PC-3 (cell line): ENCODE measurements at regions not wholly inside any gene's neighbourhood (a gene's known extent, or its start where the extent isn't known, plus 50 kb on each side); places are given as distances from the start of the nearest gene placed in this dataset.

Source experiments
- ATAC-seq: fragments of 200-7000 bp; cut with Tn5 transposase; 2 replicates; pipeline ENCODE4 v1.9.1; 2020; ENCODE audit warnings: mild to moderate bottlenecking, moderate library complexity
- BruUV-seq: library from RNA; stranded (reverse); fragments of 400-500 nt; replicated peaks from 2 replicates; lab custom pipeline; 2021; lab: Mats Ljungman, UMichigan
- CTCF ChIA-PET: fragments of 300-600 bp; sonication (Branson Sonifier 250); formaldehyde crosslinking; loops from one replicate; lab custom pipeline; 2022; ENCODE audit warnings: antibody characterized with exemption; lab: Charles Lee
- POLR2A ChIA-PET: fragments of 300-600 bp; sonication (Branson Sonifier 250); formaldehyde crosslinking; loops from one replicate; lab custom pipeline; 2022; ENCODE audit warnings: antibody characterized with exemption; ENCODE audit not compliant: unreplicated experiment; lab: Charles Lee
- DNase-seq: peaks from one replicate; pipeline ENCODE4 v3.0.0-alpha.2; 2015
- H2AFZ ChIP-seq: fragments of 300-600 bp; sonication (generic); 2 replicates; pipeline ENCODE4 v1.6.0; 2016; ENCODE audit warnings: antibody characterized with exemption, low read length
- H3F3A ChIP-seq: fragments of 300-600 bp; sonication (generic); one replicate; pipeline ENCODE4 v1.6.0; 2017; ENCODE audit warnings: antibody characterized with exemption, low read length, control low read depth, mild to moderate bottlenecking; ENCODE audit not compliant: unreplicated experiment
- H3K27ac ChIP-seq: fragments of 300-600 bp; sonication (generic); 2 replicates; pipeline ENCODE4 v1.5.1; 2016; ENCODE audit warnings: mild to moderate bottlenecking, low read length
- H3K27me3 ChIP-seq: fragments of 300-600 bp; sonication (generic); 2 replicates; pipeline ENCODE4 v1.6.1; 2016; ENCODE audit warnings: low read length, mixed read lengths
- H3K36me3 ChIP-seq: fragments of 300-600 bp; sonication (generic); 2 replicates; pipeline ENCODE4 v1.6.1; 2016; ENCODE audit warnings: low read depth, mixed run types, low read length, mixed read lengths
- H3K4me1 ChIP-seq: fragments of 300-600 bp; sonication (generic); 2 replicates; pipeline ENCODE4 v1.5.1; 2016; ENCODE audit warnings: low read length; ENCODE audit not compliant: insufficient read depth
- H3K4me2 ChIP-seq: fragments of 300-600 bp; sonication (generic); 2 replicates; pipeline ENCODE4 v1.6.0; 2016; ENCODE audit warnings: low read length
- H3K4me3 ChIP-seq: fragments of 300-600 bp; sonication (generic); 2 replicates; pipeline ENCODE4 v1.5.1; 2016; ENCODE audit warnings: mild to moderate bottlenecking, low read length, mixed read lengths
- H3K79me2 ChIP-seq: fragments of 300-600 bp; sonication (generic); 2 replicates; pipeline ENCODE4 v1.6.1; 2017; ENCODE audit warnings: low read length, mixed read lengths
- H3K9ac ChIP-seq: fragments of 300-600 bp; sonication (generic); 2 replicates; pipeline ENCODE4 v1.6.0; 2016; ENCODE audit warnings: mild to moderate bottlenecking, low read length
- H3K9me2 ChIP-seq: fragments of 300-600 bp; sonication (generic); replicated peaks from 2 replicates; pipeline ENCODE4 v1.6.1; 2016; ENCODE audit warnings: mixed run types, low read length, mixed read lengths
- H3K9me3 ChIP-seq: fragments of 300-600 bp; sonication (generic); 2 replicates; pipeline ENCODE4 v1.6.1; 2016; ENCODE audit warnings: low read length, mixed read lengths
- H4K20me1 ChIP-seq: fragments of 300-600 bp; sonication (generic); 2 replicates; pipeline ENCODE4 v1.6.1; 2016; ENCODE audit warnings: low read length, mixed read lengths
- EZH2 ChIP-seq: fragments of 300-600 bp; sonication (generic); IDR thresholded peaks from one replicate; pipeline ENCODE4 v1.6.1; 2017; ENCODE audit warnings: antibody characterized with exemption, mild to moderate bottlenecking, low read length; ENCODE audit not compliant: unreplicated experiment
- EZH2phosphoT487 ChIP-seq: fragments of 300-600 bp; sonication (generic); IDR thresholded peaks from 2 replicates; pipeline ENCODE4 v1.6.1; 2018; ENCODE audit warnings: mild to moderate bottlenecking, antibody characterized with exemption, low read length, borderline replicate concordance
- intact Hi-C: fragments of 100-400 bp; cut with micrococcal nuclease; formaldehyde crosslinking; loops from 2 replicates; pipeline ENCODE4 v1.9.0; 2023
- TF ChIP-seq, protein P1 (sequence below): fragments of 300-600 bp; sonication (generic); conservative IDR thresholded peaks from 2 replicates; pipeline ENCODE4 v1.5.1; 2017; ENCODE audit warnings: antibody characterized with exemption, low read depth, mild to moderate bottlenecking, low read length

GRCh38 chr2:49490710-49491109 lies 336.4 kb upstream of the FSHR start:
- H3K79me2 ChIP-seq: no peaks in the 10 kb centered on the region
- ATAC-seq (no peak), DNase-seq (peak; percentile 22)
- POLR2A ChIA-PET: no interaction called here
- H3K9ac ChIP-seq: no peak overlapping the region
- no peak overlapping the region for H2AFZ ChIP-seq
- BruUV-seq: no TSS peak
- H3K4me1 ChIP-seq: no peaks in the 10 kb centered on the region
- no peak for TF ChIP-seq EZH2phosphoT487
- TF ChIP-seq, protein P1, sequence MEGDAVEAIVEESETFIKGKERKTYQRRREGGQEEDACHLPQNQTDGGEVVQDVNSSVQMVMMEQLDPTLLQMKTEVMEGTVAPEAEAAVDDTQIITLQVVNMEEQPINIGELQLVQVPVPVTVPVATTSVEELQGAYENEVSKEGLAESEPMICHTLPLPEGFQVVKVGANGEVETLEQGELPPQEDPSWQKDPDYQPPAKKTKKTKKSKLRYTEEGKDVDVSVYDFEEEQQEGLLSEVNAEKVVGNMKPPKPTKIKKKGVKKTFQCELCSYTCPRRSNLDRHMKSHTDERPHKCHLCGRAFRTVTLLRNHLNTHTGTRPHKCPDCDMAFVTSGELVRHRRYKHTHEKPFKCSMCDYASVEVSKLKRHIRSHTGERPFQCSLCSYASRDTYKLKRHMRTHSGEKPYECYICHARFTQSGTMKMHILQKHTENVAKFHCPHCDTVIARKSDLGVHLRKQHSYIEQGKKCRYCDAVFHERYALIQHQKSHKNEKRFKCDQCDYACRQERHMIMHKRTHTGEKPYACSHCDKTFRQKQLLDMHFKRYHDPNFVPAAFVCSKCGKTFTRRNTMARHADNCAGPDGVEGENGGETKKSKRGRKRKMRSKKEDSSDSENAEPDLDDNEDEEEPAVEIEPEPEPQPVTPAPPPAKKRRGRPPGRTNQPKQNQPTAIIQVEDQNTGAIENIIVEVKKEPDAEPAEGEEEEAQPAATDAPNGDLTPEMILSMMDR: peak; percentile 53
- no peaks in the 10 kb centered on the region for H3K9me2 ChIP-seq
- 0 out of 2 replicates have a peak, but pooled peaks cover 5% of the 10 kb centered on the region for H3K9me3 ChIP-seq
- H3K27ac ChIP-seq: no peak overlapping the region
- H3K4me2 ChIP-seq: no peak overlapping the region
- H3K27me3 ChIP-seq: no peaks in the 10 kb centered on the region
- no peaks in the 10 kb centered on the region for H3K36me3 ChIP-seq
- H3F3A ChIP-seq: no peaks in the 10 kb centered on the region
- H3K4me3 ChIP-seq: no peak overlapping the region
- CTCF ChIA-PET: no interaction called here
- no peaks in the 10 kb centered on the region for H4K20me1 ChIP-seq
- intact Hi-C loops: no loop called here

DNA sequence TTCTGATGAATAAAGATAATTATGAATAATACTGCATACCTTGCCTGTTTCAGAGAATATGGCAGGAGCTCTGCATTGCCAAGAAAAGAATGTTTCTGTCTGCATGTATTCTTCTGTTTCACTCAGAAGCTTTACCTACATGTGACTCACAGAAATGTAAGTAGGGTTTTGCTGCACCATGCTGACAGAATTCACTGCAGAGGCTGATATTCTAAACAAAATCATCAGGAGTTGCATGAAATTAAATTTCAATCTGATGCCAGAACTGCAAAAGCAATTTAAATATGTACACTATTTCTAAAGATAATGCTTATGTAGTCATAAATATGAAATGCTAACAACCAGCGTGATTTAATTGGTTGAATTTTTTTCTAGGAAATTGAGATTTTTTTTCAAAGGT lies 332.8 kb upstream of the FSHR start:
- Histone ChIP-seq H3K36me3 (no peaks in the 10 kb centered on the region), H3K4me1 (no peaks in the 10 kb centered on the region), H3K9ac (no peak overlapping the region), H3K27ac (no peak overlapping the region), H3K4me2 (no peak overlapping the region), H3K9me2 (no peaks in the 10 kb centered on the region), H3K27me3 (no peaks in the 10 kb centered on the region), H3K79me2 (no peaks in the 10 kb centered on the region), H3K9me3 (0 out of 2 replicates have a peak, but pooled peaks cover 5% of the 10 kb centered on the region), H2AFZ (no peak overlapping the region), H3F3A (no peaks in the 10 kb centered on the region), H4K20me1 (no peaks in the 10 kb centered on the region), H3K4me3 (no peak overlapping the region)
- CTCF ChIA-PET: no interaction called here
- DNase-seq: no peak
- intact Hi-C loops: no loop called here
- no peak for ATAC-seq
- BruUV-seq: no TSS peak
- TF ChIP-seq, protein P1: no peak
- no peak for TF ChIP-seq EZH2phosphoT487
- TF ChIP-seq EZH2: no peak
- POLR2A ChIA-PET: no interaction called here

- H3K4me2 ChIP-seq: no peak overlapping the region
- no peaks in the 10 kb centered on the region for H3K4me1 ChIP-seq
- no peaks in the 10 kb centered on the region for H3K9me2 ChIP-seq
- H3K79me2 ChIP-seq: no peaks in the 10 kb centered on the region
- no peak overlapping the region for H3K27ac ChIP-seq
- ATAC-seq: no peak
- CTCF ChIA-PET: no interaction called here
- H3F3A ChIP-seq: no peaks in the 10 kb centered on the region
- POLR2A ChIA-PET: no interaction called here
- no TSS peak for BruUV-seq
- H3K36me3 ChIP-seq: no peaks in the 10 kb centered on the region
- no peaks in the 10 kb centered on the region for H3K9me3 ChIP-seq
- no peak for DNase-seq
- intact Hi-C loops: no loop called here
- H3K4me3 ChIP-seq: no peak overlapping the region
- no peak overlapping the region for H3K9ac ChIP-seq
- TF ChIP-seq EZH2 (no peak), EZH2phosphoT487 (no peak)
- TF ChIP-seq, protein P1: no peak
- no peak overlapping the region for H2AFZ ChIP-seq
- H4K20me1 ChIP-seq: no peaks in the 10 kb centered on the region
- H3K27me3 ChIP-seq: no peaks in the 10 kb centered on the region
Measured at GRCh38 chr2:49480520-49480919, 326.2 kb upstream of the FSHR start.
